Kidney (tissue), 13 donors: ENCODE measurements at regions not wholly inside any gene's neighbourhood (a gene's known extent, or its start where the extent isn't known, plus 50 kb on each side); places are given as distances from the start of the nearest gene placed in this dataset.

ENCODE experiments used
- DNase-seq, 5 donors: peaks; one replicate each; pipeline ENCODE4 v3.0.0-alpha.2; 2013 to 2020
- FAIRE-seq: peaks from 2 replicates; lab custom pipeline; 2012; peaks lifted over from hg19 to GRCh38; lab: Jason Lieb, UNC
- H3K27ac ChIP-seq, 2 donors: one replicate each; pipeline ENCODE4 v1.7.0; 2013; ENCODE audit warnings: low read depth in 2 of 2, low read length in 2 of 2, inconsistent platforms in 1 of 2
- H3K27me3 ChIP-seq: one replicate; pipeline ENCODE4 v1.7.1; 2013; ENCODE audit warnings: low read length, inconsistent platforms; ENCODE audit not compliant: control insufficient read depth, insufficient read depth
- H3K36me3 ChIP-seq, 3 donors: one replicate each; pipeline versions ENCODE4 v1.7.0 to v1.7.1; 2013; ENCODE audit warnings: low read length in 3 of 3, control low read depth in 1 of 3, inconsistent platforms in 1 of 3; ENCODE audit not compliant: insufficient read depth in 3 of 3, control insufficient read depth in 2 of 3
- H3K4me1 ChIP-seq, 3 donors: one replicate each; pipeline versions ENCODE4 v1.7.0 to v1.7.1; 2013; ENCODE audit warnings: low read length in 3 of 3, inconsistent platforms in 1 of 3, low read depth in 1 of 3; ENCODE audit not compliant: control insufficient read depth in 2 of 3, insufficient read depth in 2 of 3
- H3K4me3 ChIP-seq, 3 donors: one replicate each; pipeline versions ENCODE4 v1.7.0 to v1.8.1; 2013; ENCODE audit warnings: low read length in 3 of 3, control low read depth in 1 of 3, inconsistent platforms in 1 of 3
- H3K9ac ChIP-seq, 3 donors: one replicate each; pipeline versions ENCODE4 v1.7.0 to v1.7.1; 2013; ENCODE audit warnings: low read length in 3 of 3, control low read depth in 1 of 3, inconsistent platforms in 1 of 3
- H3K9me3 ChIP-seq, 3 donors: one replicate each; pipeline versions ENCODE4 v1.7.0 to v1.7.1; 2013; ENCODE audit warnings: low read length in 3 of 3, control low read depth in 1 of 3, inconsistent platforms in 1 of 3; ENCODE audit not compliant: control insufficient read depth in 2 of 3, insufficient read depth in 1 of 3
- CTCF ChIP-seq: IDR thresholded peaks from 3 replicates; pipeline ENCODE4 v1.5.1; 2012; ENCODE audit warnings: mild to moderate bottlenecking, moderate library complexity, borderline replicate concordance; ENCODE audit not compliant: insufficient read depth; ENCODE audit errors: extremely low read depth
- intact Hi-C: fragments of 100-400 bp; cut with DNase I; formaldehyde crosslinking; loops from one replicate; pipeline ENCODE4 v1.11.1; 2022
- donor health status: control.
- donor health status: control.
- donor health status: control.
- donor health status: control.
- donor health status: control.
- donor health status: DM: yes; HTN: yes; CAD: no.
- donor health status: Normal renal cell carcinoma (clear cell type).

GRCh38 chr6:27785294-27785693 is 126.9 kb downstream of the OR2B2 start:
- H3K4me3 ChIP-seq = no peak overlapping the region
- H3K27ac ChIP-seq = no peak overlapping the region
- H3K4me1 ChIP-seq = no peaks in the 10 kb centered on the region
- no peak overlapping the region for H3K9ac ChIP-seq
- DNase-seq (no peak), FAIRE-seq (no peak)
- intact Hi-C loops = no loop called here
- H3K36me3 ChIP-seq = no peaks in the 10 kb centered on the region
- H3K27me3 ChIP-seq = no peaks in the 10 kb centered on the region
- TF ChIP-seq CTCF = no peak
- H3K9me3 ChIP-seq = no peaks in the 10 kb centered on the region

- no peak for TF ChIP-seq CTCF
- no peak for FAIRE-seq
- intact Hi-C loops = no loop called here
These were observed 129.4 kb downstream of the OR2B2 start for GRCh38 chr6:27782748-27783147.

GRCh38 chr6:27778625-27779417 is 133.4 kb downstream of the OR2B2 start:
- Histone ChIP-seq H3K27ac (no peak overlapping the region), H3K4me1 (no peaks in the 10 kb centered on the region), H3K36me3 (no peaks in the 10 kb centered on the region), H3K9ac (no peak overlapping the region), H3K27me3 (no peaks in the 10 kb centered on the region), H3K9me3 (no peaks in the 10 kb centered on the region), H3K4me3 (no peak overlapping the region)
- TF ChIP-seq CTCF = no peak
- DNase-seq = no peak
- intact Hi-C loops = no loop called here
- FAIRE-seq = no peak

More at GRCh38 chr6:27782748-27783147, 129.4 kb downstream of the OR2B2 start:
- no peak overlapping the region for H3K4me3 ChIP-seq
- H3K9ac ChIP-seq = no peak overlapping the region
- no peak overlapping the region for H3K27ac ChIP-seq
- no peaks in the 10 kb centered on the region for H3K36me3 ChIP-seq
- H3K4me1 ChIP-seq = no peaks in the 10 kb centered on the region
- no peak for DNase-seq
- H3K9me3 ChIP-seq = no peaks in the 10 kb centered on the region
- H3K27me3 ChIP-seq = no peaks in the 10 kb centered on the region
